Right atrium auricular region (tissue), 2 donors: ENCODE measurements at regions not wholly inside any gene's neighbourhood (a gene's known extent, or its start where the extent isn't known, plus 50 kb on each side); places are given as distances from the start of the nearest gene placed in this dataset.

Experiments
- DNase-seq: peaks from one replicate; pipeline ENCODE4 v3.0.0-alpha.2; 2019; ENCODE audit warnings: low spot score
- H3K27ac ChIP-seq, 2 donors: fragments of 200-600 bp; sonication (generic); 1 replicate in 1 of 2; 2 replicates in 1 of 2; pipeline ENCODE4 v1.5.1; 2016 to 2019
- H3K27me3 ChIP-seq, 2 donors: fragments of 200-600 bp; sonication (generic); one replicate each; pipeline versions ENCODE4 v1.5.1 to v1.6.0; 2017 to 2019
- H3K36me3 ChIP-seq: fragments of 200-600 bp; sonication (generic); one replicate; pipeline ENCODE4 v1.5.1; 2016
- H3K4me1 ChIP-seq, 2 donors: fragments of 200-600 bp; sonication (generic); one replicate each; pipeline versions ENCODE4 v1.5.1 to v1.6.0; 2017 to 2019
- H3K4me3 ChIP-seq, 2 donors: fragments of 200-600 bp; sonication (generic); 1 replicate in 1 of 2; 2 replicates in 1 of 2; pipeline ENCODE4 v1.5.1; 2017 to 2019; ENCODE audit warnings: mild to moderate bottlenecking in 1 of 2, moderate library complexity in 1 of 2
- H3K9me3 ChIP-seq, 2 donors: fragments of 200-600 bp; sonication (generic); one replicate each; pipeline ENCODE4 v1.5.1; 2019
- CTCF ChIP-seq, 2 donors: fragments of 200-600 bp; sonication (generic); IDR thresholded peaks; one replicate each; pipeline ENCODE4 v1.5.1; 2019; ENCODE audit warnings: antibody characterized with exemption in 2 of 2

GRCh38 chr6:84554074-84554473, 210.3 kb downstream of the TBX18 start:
- DNase-seq: no peak
- Histone ChIP-seq H3K27me3 (no peaks in the 10 kb centered on the region), H3K4me1 (no peaks in the 10 kb centered on the region), H3K9me3 (no peaks in the 10 kb centered on the region), H3K4me3 (no peak overlapping the region), H3K27ac (no peak overlapping the region), H3K36me3 (no peaks in the 10 kb centered on the region)
- TF ChIP-seq CTCF (IDR thresholded peaks at IDR 0.05): no peak

- no peaks in the 10 kb centered on the region for H3K27me3 ChIP-seq
- no peaks in the 10 kb centered on the region for H3K4me1 ChIP-seq
- H3K36me3 ChIP-seq: no peaks in the 10 kb centered on the region
- no peak overlapping the region for H3K27ac ChIP-seq
- no peak for DNase-seq
- H3K9me3 ChIP-seq: no peaks in the 10 kb centered on the region
- H3K4me3 ChIP-seq: no peak overlapping the region
- no peak for TF ChIP-seq CTCF (IDR thresholded peaks at IDR 0.05)
Observed at GRCh38 chr6:84553527-84553926, 210.9 kb downstream of the TBX18 start.

GRCh38 chr6:84551797-84552196, 212.6 kb downstream of the TBX18 start:
- no peaks in the 10 kb centered on the region for H3K36me3 ChIP-seq
- TF ChIP-seq CTCF (IDR thresholded peaks at IDR 0.05): no peak
- no peaks in the 10 kb centered on the region for H3K4me1 ChIP-seq
- no peak for DNase-seq
- H3K27me3 ChIP-seq: no peaks in the 10 kb centered on the region
- no peaks in the 10 kb centered on the region for H3K9me3 ChIP-seq
- H3K27ac ChIP-seq: no peak overlapping the region
- H3K4me3 ChIP-seq: no peak overlapping the region

- Histone ChIP-seq H3K27ac (no peak overlapping the region), H3K27me3 (no peaks in the 10 kb centered on the region), H3K4me3 (no peak overlapping the region), H3K4me1 (no peaks in the 10 kb centered on the region), H3K36me3 (no peaks in the 10 kb centered on the region), H3K9me3 (no peaks in the 10 kb centered on the region)
- no peak for DNase-seq
- no peak for TF ChIP-seq CTCF (IDR thresholded peaks at IDR 0.05)
Observed at GRCh38 chr6:84549917-84550316, 214.5 kb downstream of the TBX18 start.

- H3K9me3 ChIP-seq: no peaks in the 10 kb centered on the region
- no peak for DNase-seq
- H3K27me3 ChIP-seq: no peaks in the 10 kb centered on the region
- no peaks in the 10 kb centered on the region for H3K36me3 ChIP-seq
- no peaks in the 10 kb centered on the region for H3K4me1 ChIP-seq
- no peak for TF ChIP-seq CTCF (IDR thresholded peaks at IDR 0.05)
- H3K27ac ChIP-seq: no peak overlapping the region
- no peak overlapping the region for H3K4me3 ChIP-seq
Observed at GRCh38 chr6:84547341-84547801, 217.0 kb downstream of the TBX18 start.

GRCh38 chr6:84546427-84546914, 217.9 kb downstream of the TBX18 start:
- no peak overlapping the region for H3K4me3 ChIP-seq
- no peak for DNase-seq
- no peak overlapping the region for H3K27ac ChIP-seq

More at GRCh38 chr6:84546427-84546914, 217.9 kb downstream of the TBX18 start:
- no peaks in the 10 kb centered on the region for H3K27me3 ChIP-seq
- H3K36me3 ChIP-seq: no peaks in the 10 kb centered on the region
- no peaks in the 10 kb centered on the region for H3K4me1 ChIP-seq
- no peaks in the 10 kb centered on the region for H3K9me3 ChIP-seq
- TF ChIP-seq CTCF (IDR thresholded peaks at IDR 0.05): no peak
